Mammary epithelial cell (primary cell): ENCODE measurements at regions not wholly inside any gene's neighbourhood (a gene's known extent, or its start where the extent isn't known, plus 50 kb on each side); places are given as distances from the start of the nearest gene placed in this dataset.

ENCODE experiments used
- EZH2 ChIP-seq: IDR thresholded peaks from 2 replicates; pipeline ENCODE4 v1.6.1; 2012; ENCODE audit warnings: low read length, inconsistent platforms, borderline replicate concordance
- TF ChIP-seq, protein P1 (sequence below), 2 donors: IDR thresholded peaks in 1 of 2; conservative IDR thresholded peaks in 1 of 2; 2 replicates each; pipeline ENCODE4 v1.5.1; 2011 to 2012; ENCODE audit warnings: inconsistent platforms in 2 of 2, low read length in 2 of 2, mild to moderate bottlenecking in 2 of 2, control low read depth in 1 of 2, low read depth in 1 of 2; ENCODE audit not compliant: insufficient read depth in 1 of 2; ENCODE audit errors: extremely low read depth in 1 of 2

- TF ChIP-seq, protein P1, sequence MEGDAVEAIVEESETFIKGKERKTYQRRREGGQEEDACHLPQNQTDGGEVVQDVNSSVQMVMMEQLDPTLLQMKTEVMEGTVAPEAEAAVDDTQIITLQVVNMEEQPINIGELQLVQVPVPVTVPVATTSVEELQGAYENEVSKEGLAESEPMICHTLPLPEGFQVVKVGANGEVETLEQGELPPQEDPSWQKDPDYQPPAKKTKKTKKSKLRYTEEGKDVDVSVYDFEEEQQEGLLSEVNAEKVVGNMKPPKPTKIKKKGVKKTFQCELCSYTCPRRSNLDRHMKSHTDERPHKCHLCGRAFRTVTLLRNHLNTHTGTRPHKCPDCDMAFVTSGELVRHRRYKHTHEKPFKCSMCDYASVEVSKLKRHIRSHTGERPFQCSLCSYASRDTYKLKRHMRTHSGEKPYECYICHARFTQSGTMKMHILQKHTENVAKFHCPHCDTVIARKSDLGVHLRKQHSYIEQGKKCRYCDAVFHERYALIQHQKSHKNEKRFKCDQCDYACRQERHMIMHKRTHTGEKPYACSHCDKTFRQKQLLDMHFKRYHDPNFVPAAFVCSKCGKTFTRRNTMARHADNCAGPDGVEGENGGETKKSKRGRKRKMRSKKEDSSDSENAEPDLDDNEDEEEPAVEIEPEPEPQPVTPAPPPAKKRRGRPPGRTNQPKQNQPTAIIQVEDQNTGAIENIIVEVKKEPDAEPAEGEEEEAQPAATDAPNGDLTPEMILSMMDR (conservative IDR thresholded peaks at IDR 0.05 in 1 of 2, IDR thresholded peaks at IDR 0.05 in 1 of 2; ENCODE audit: extremely low read depth in 1 of 2, insufficient read depth in 1 of 2, low read depth in 1 of 2, low read length in 2 of 2) = no peak
- TF ChIP-seq EZH2 = no peak
Observed at GRCh38 chr17:6313835-6314234, 121.1 kb downstream of the AIPL1 start.
